SK-N-SH (cell line): ENCODE measurements at regions not wholly inside any gene's neighbourhood (a gene's known extent, or its start where the extent isn't known, plus 50 kb on each side); places are given as distances from the start of the nearest gene placed in this dataset.

ENCODE experiments used
- CTCF ChIP-seq: fragments of 200-600 bp; sonication (generic); IDR thresholded peaks from 2 replicates; pipeline ENCODE4 v1.6.1; 2017; ENCODE audit warnings: antibody characterized with exemption, mild to moderate bottlenecking, moderate library complexity
- MAX ChIP-seq: IDR thresholded peaks from 2 replicates; pipeline ENCODE4 v1.4.0; 2012; ENCODE audit warnings: low read depth
- RAD21 ChIP-seq: IDR thresholded peaks from 2 replicates; pipeline ENCODE4 v1.6.1; 2012; ENCODE audit warnings: mild to moderate bottlenecking, low read length
- SIN3A ChIP-seq: IDR thresholded peaks from 2 replicates; pipeline ENCODE4 v1.6.1; 2012; ENCODE audit warnings: low read depth, mild to moderate bottlenecking, low read length, moderate library complexity, borderline replicate concordance
- YY1 ChIP-seq: IDR thresholded peaks from 2 replicates; pipeline ENCODE4 v1.4.0; 2012; ENCODE audit warnings: low read depth, mild to moderate bottlenecking

GRCh38 chr9:95791286-95791685 is 84.2 kb upstream of the ERCC6L2 start:
- no peak for TF ChIP-seq MAX
- no peak for TF ChIP-seq SIN3A
- TF ChIP-seq RAD21 = no peak
- TF ChIP-seq CTCF = no peak
- TF ChIP-seq YY1 = no peak
